Esophagus squamous epithelium (tissue), 4 donors: ENCODE measurements at regions not wholly inside any gene's neighbourhood (a gene's known extent, or its start where the extent isn't known, plus 50 kb on each side); places are given as distances from the start of the nearest gene placed in this dataset.

ENCODE experiments used
- CTCF ChIP-seq, 6 experiments: fragments of 450-650 bp in 4 of 6; fragments of 200-600 bp in 2 of 6; sonication (generic) in 2 of 6; IDR thresholded peaks; one replicate each; pipeline ENCODE4 v1.5.1; 2016 to 2019; ENCODE audit warnings: antibody characterized with exemption in 6 of 6, mild to moderate bottlenecking in 4 of 6, moderate library complexity in 4 of 6
- POLR2A ChIP-seq, 4 donors: fragments of 450-650 bp; IDR thresholded peaks; one replicate each; pipeline ENCODE4 v1.6.1; 2017; ENCODE audit warnings: antibody characterized with exemption in 4 of 4, mild to moderate bottlenecking in 4 of 4, moderate library complexity in 3 of 4

- TF ChIP-seq CTCF (IDR thresholded peaks at IDR 0.05) (no peak), POLR2A (IDR thresholded peaks at IDR 0.05) (no peak)
These were observed 71.6 kb upstream of the GRIK3 start for GRCh38 chr1:37105911-37106310.
